ENCODE measurements at regions not wholly inside any gene's neighbourhood (a gene's known extent, or its start where the extent isn't known, plus 50 kb on each side); places are given as distances from the start of the nearest gene placed in this dataset.

- WGBS, 2 donors = 34 to 51% methylated on average over 4 of the region's 4 CpGs
- no peak overlapping the region for H3K4me3 ChIP-seq
These were observed 307.1 kb downstream of the TMEM114 start for GRCh38 chr16:8283195-8283594.

GRCh38 chr16:8278031-8278580, 312.2 kb downstream of the TMEM114 start:
- 38 to 45% methylated on average over 3 of the region's 3 CpGs for WGBS, 2 donors
- peaks cover 0 to 5% (median 0%) of the 10 kb centered on the region in 7 donors for H3K27me3 ChIP-seq
- ATAC-seq = no peak
- intact Hi-C loops (cut with DNase I) = no loop called here
- H3K27ac ChIP-seq = no peak overlapping the region
- no peak for DNase-seq
- no peaks in the 10 kb centered on the region for H3K36me3 ChIP-seq
- no peak overlapping the region for H3K4me3 ChIP-seq
- H3K4me1 ChIP-seq = no peaks in the 10 kb centered on the region
- no peak for TF ChIP-seq CTCF (IDR thresholded peaks at IDR 0.05)
- H3K9me3 ChIP-seq = peaks cover 0 to 3% (median 0%) of the 10 kb centered on the region in 11 donors

More at GRCh38 chr16:8283195-8283594, 307.1 kb downstream of the TMEM114 start:
- TF ChIP-seq CTCF (IDR thresholded peaks at IDR 0.05) = no peak
- no peak for DNase-seq
- H3K36me3 ChIP-seq = no peaks in the 10 kb centered on the region
- no peaks in the 10 kb centered on the region for H3K27me3 ChIP-seq
- peaks cover 0 to 3% (median 0%) of the 10 kb centered on the region in 11 donors for H3K9me3 ChIP-seq
- no peak overlapping the region for H3K27ac ChIP-seq
- intact Hi-C loops (cut with DNase I) = loop anchor here in 1 of 10 donors (10.0 kb wide), 1 partner anchor 58 kb away; no protein-coding TSS in a partner anchor
- no peak for ATAC-seq
- H3K4me1 ChIP-seq = no peaks in the 10 kb centered on the region

GRCh38 chr16:8271344-8271743, 319.0 kb downstream of the TMEM114 start:
- whole genome bisulfite sequencing, 2 donors = 73 to 77% methylated on average over 3 of the region's 3 CpGs
- no peak for DNase-seq

GRCh38 chr16:8262299-8262698, 328.0 kb downstream of the TMEM114 start:
- TF ChIP-seq CTCF (IDR thresholded peaks at IDR 0.05) = no peak
- Histone ChIP-seq H3K4me3 (no peak overlapping the region), H3K27ac (no peak overlapping the region), H3K9me3 (peaks cover 0 to 6% (median 0%) of the 10 kb centered on the region in 11 donors), H3K4me1 (no peaks in the 10 kb centered on the region), H3K27me3 (no peaks in the 10 kb centered on the region), H3K36me3 (no peaks in the 10 kb centered on the region)
- intact Hi-C loops (cut with DNase I) = no loop called here
- DNase-seq (no peak), ATAC-seq (no peak)
- WGBS, 2 donors = 73 to 86% methylated on average over 4 of the region's 4 CpGs

More at GRCh38 chr16:8271344-8271743, 319.0 kb downstream of the TMEM114 start:
- no peak overlapping the region for H3K4me3 ChIP-seq
- no peak for ATAC-seq
- H3K4me1 ChIP-seq = no peaks in the 10 kb centered on the region
- TF ChIP-seq CTCF (IDR thresholded peaks at IDR 0.05) = no peak
- H3K27me3 ChIP-seq = peaks cover 0 to 5% (median 0%) of the 10 kb centered on the region in 7 donors
- peaks cover 0 to 27% (median 0%) of the 10 kb centered on the region in 11 donors for H3K9me3 ChIP-seq
- no peak overlapping the region for H3K27ac ChIP-seq
- intact Hi-C loops (cut with DNase I) = no loop called here
- H3K36me3 ChIP-seq = no peaks in the 10 kb centered on the region
